Stimulated activated CD8-positive, alpha-beta memory T cell treated with anti-CD3 and anti-CD28 coated beads, Interleukin-2, amount 100 ng/mL, for 48 hours (primary cell): ENCODE measurements at regions not wholly inside any gene's neighbourhood (a gene's known extent, or its start where the extent isn't known, plus 50 kb on each side); places are given as distances from the start of the nearest gene placed in this dataset.
A peak's percentile ranks its signal among the peaks of the same experiment; 100 is the strongest.
"Not testable (repeated sequence)": the region's sequence is repeated elsewhere in the genome, so short reads cannot be mapped to it uniquely, and the experiment has no call there.

Experiments used
- DNase-seq, 2 donors: peaks; one replicate each; pipeline ENCODE4 v3.0.0-alpha.2; 2020; ENCODE audit warnings: low read depth in 2 of 2

- DNase-seq: no peak
Observed at GRCh38 chr7:112982441-112983063, 104.1 kb downstream of the GPR85 start.

- DNase-seq: no peak
Observed at GRCh38 chr7:112981966-112982365, 104.7 kb downstream of the GPR85 start.

GRCh38 chr7:112979055-112979454 lies 107.6 kb downstream of the GPR85 start:
- DNase-seq: not testable (repeated sequence)

- not testable (repeated sequence) for DNase-seq
Observed at GRCh38 chr7:112977244-112977955, 109.2 kb downstream of the GPR85 start.

GRCh38 chr7:112970771-112971170 lies 115.9 kb downstream of the GPR85 start:
- no peak for DNase-seq

GRCh38 chr7:112969946-112970345 lies 116.7 kb downstream of the GPR85 start:
- DNase-seq: no peak

GRCh38 chr7:112965506-112965905 lies 121.1 kb downstream of the GPR85 start:
- no peak for DNase-seq

- no peak for DNase-seq
Observed at GRCh38 chr7:112963634-112964033, 123.0 kb downstream of the GPR85 start.

GRCh38 chr7:112962815-112963214 lies 123.8 kb downstream of the GPR85 start:
- no peak for DNase-seq

GRCh38 chr7:112959276-112959675 lies 127.4 kb downstream of the GPR85 start:
- no peak for DNase-seq

- DNase-seq: no peak
Observed at GRCh38 chr7:112958775-112959174, 127.9 kb downstream of the GPR85 start.

- DNase-seq: no peak
Observed at GRCh38 chr7:112957901-112958300, 128.7 kb downstream of the GPR85 start.

- DNase-seq: not testable (repeated sequence)
Observed at GRCh38 chr7:112953031-112953430, 133.6 kb downstream of the GPR85 start.

- no peak for DNase-seq
Observed at GRCh38 chr7:112951070-112951469, 135.6 kb downstream of the GPR85 start.

GRCh38 chr7:112949682-112950081 lies 136.9 kb downstream of the GPR85 start:
- not testable (repeated sequence) for DNase-seq

- DNase-seq: no peak
Observed at GRCh38 chr7:112946350-112946749, 140.3 kb downstream of the GPR85 start.

- no peak for DNase-seq
Observed at GRCh38 chr7:112945046-112945445, 141.6 kb downstream of the GPR85 start.

- no peak for DNase-seq
Observed at GRCh38 chr7:112942981-112943380, 143.6 kb downstream of the GPR85 start.

GRCh38 chr7:112942125-112942524 lies 144.5 kb downstream of the GPR85 start:
- not testable (repeated sequence) for DNase-seq

- no peak for DNase-seq
Observed at GRCh38 chr7:112940314-112940732, 146.3 kb downstream of the GPR85 start.

- DNase-seq: peak; percentile 96 to 98
Observed at GRCh38 chr7:112939574-112940313, 146.9 kb downstream of the GPR85 start.

- peak; percentile 17 to 26 for DNase-seq
Observed at GRCh38 chr7:112938863-112939573, 147.6 kb downstream of the GPR85 start.
